HepG2 (cell line): ENCODE measurements at regions not wholly inside any gene's neighbourhood (a gene's known extent, or its start where the extent isn't known, plus 50 kb on each side); places are given as distances from the start of the nearest gene placed in this dataset.

Experiments
- ATAC-seq: fragments of 200-7000 bp; cut with Tn5 transposase; 3 replicates; pipeline ENCODE4 v1.9.1; 2020; ENCODE audit warnings: mild to moderate bottlenecking, moderate library complexity
- BruUV-seq: library from RNA; stranded (reverse); fragments of 400-500 nt; replicated peaks from 2 replicates; lab custom pipeline; 2021; lab: Mats Ljungman, UMichigan
- CTCF ChIA-PET: fragments of 300-600 bp; formaldehyde crosslinking; extraction: SDS; loops from one replicate; lab custom pipeline; 2021; ENCODE audit warnings: low total read pairs, inconsistent platforms, low intra/inter-chr PET ratio; lab: Yijun Ruan, JAX
- POLR2A ChIA-PET: fragments of 350-600 bp; sonication (Branson Sonifier 250); formaldehyde crosslinking; loops from one replicate; lab custom pipeline; 2020; ENCODE audit warnings: antibody characterized with exemption, inconsistent platforms; lab: Yijun Ruan, JAX
- DNase-seq: peaks from one replicate; pipeline ENCODE4 v3.0.0-alpha.2; 2015; ENCODE audit warnings: low spot score
- FAIRE-seq: peaks from 3 replicates; lab custom pipeline; 2011; peaks lifted over from hg19 to GRCh38; lab: Jason Lieb, UNC
- H2AFZ ChIP-seq: one replicate; pipeline ENCODE4 v1.6.1; 2011; ENCODE audit warnings: low read length, inconsistent platforms
- H3K27ac ChIP-seq: fragments of 300-600 bp; 3 replicates; pipeline ENCODE4 v1.8.0; 2011; ENCODE audit warnings: mixed run types, mild to moderate bottlenecking, mixed read lengths, low read length, inconsistent platforms; ENCODE audit not compliant: insufficient read depth; ENCODE audit errors: extremely low read length
- H3K27me3 ChIP-seq, 2 experiments: fragments of 200-600 bp in 1 of 2; 2 replicates in 1 of 2; 3 replicates in 1 of 2; pipeline versions ENCODE4 v1.6.0 to v1.8.0; 2011; ENCODE audit warnings: low read length in 2 of 2, mild to moderate bottlenecking in 2 of 2, moderate library complexity in 2 of 2, inconsistent platforms in 1 of 2; ENCODE audit not compliant: insufficient read depth in 2 of 2, control insufficient read depth in 1 of 2
- H3K36me3 ChIP-seq, 2 experiments: fragments of 200-600 bp in 1 of 2; replicated peaks in 1 of 2; 2 replicates in 1 of 2; 3 replicates in 1 of 2; pipeline versions ENCODE4 v1.5.1 to v1.8.0; 2011; ENCODE audit warnings: low read length in 2 of 2, inconsistent platforms in 1 of 2; ENCODE audit not compliant: insufficient read depth in 2 of 2, control insufficient read depth in 1 of 2
- H3K4me1 ChIP-seq: 2 replicates; pipeline ENCODE4 v1.5.1; 2012; ENCODE audit warnings: low read length, inconsistent platforms; ENCODE audit not compliant: insufficient read depth
- H3K4me2 ChIP-seq: 2 replicates; pipeline ENCODE4 v1.6.0; 2011; ENCODE audit warnings: low read depth, low read length, inconsistent platforms
- H3K4me3 ChIP-seq, 3 experiments: fragments of 200-600 bp in 1 of 3; sonication (generic), shearing (Covaris generic) in 1 of 3; replicated peaks in 1 of 3; 2 replicates each; pipeline ENCODE4 v1.5.1; 2011 to 2016; ENCODE audit warnings: low read length in 3 of 3, inconsistent platforms in 2 of 3, low read depth in 2 of 3, mild to moderate bottlenecking in 2 of 3, control low read depth in 1 of 3, mixed read lengths in 1 of 3; ENCODE audit not compliant: insufficient read depth in 1 of 3
- H3K79me2 ChIP-seq: one replicate; pipeline ENCODE4 v1.6.1; 2011; ENCODE audit warnings: low read length, inconsistent platforms; ENCODE audit not compliant: insufficient read depth
- H3K9ac ChIP-seq: 2 replicates; pipeline ENCODE4 v1.6.0; 2011; ENCODE audit warnings: mild to moderate bottlenecking, low read depth, low read length, inconsistent platforms; ENCODE audit not compliant: insufficient read depth
- H3K9me3 ChIP-seq: 2 replicates; pipeline ENCODE4 v1.5.1; 2012; ENCODE audit warnings: mild to moderate bottlenecking, low read length
- H4K20me1 ChIP-seq: 2 replicates; pipeline ENCODE4 v1.6.0; 2011; ENCODE audit warnings: inconsistent platforms, mild to moderate bottlenecking, low read length, moderate library complexity; ENCODE audit not compliant: insufficient read depth
- CBX1 ChIP-seq: IDR thresholded peaks from one replicate; pipeline ENCODE4 v1.6.1; 2016; ENCODE audit warnings: antibody characterized with exemption, low read depth
- FOXC1 ChIP-seq: sonication (generic); formaldehyde crosslinking; IDR thresholded peaks from 2 replicates; pipeline ENCODE4 v1.8.0; 2022; ENCODE audit warnings: mild to moderate bottlenecking, missing genetic modification reagents, borderline replicate concordance
- JARID2 ChIP-seq: sonication (generic); formaldehyde crosslinking; IDR thresholded peaks from 2 replicates; pipeline ENCODE4 v1.8.1; 2023; ENCODE audit warnings: missing genetic modification reagents, inconsistent platforms; ENCODE audit not compliant: insufficient replicate concordance
- MXI1 ChIP-seq: IDR thresholded peaks from 3 replicates; pipeline ENCODE4 v1.6.1; 2012; ENCODE audit warnings: low read depth, low read length, inconsistent platforms, borderline replicate concordance
- NCOA5 ChIP-seq: sonication (generic); formaldehyde crosslinking; IDR thresholded peaks from 2 replicates; pipeline ENCODE4 v1.4.0; 2020; ENCODE audit warnings: missing genetic modification reagents
- NFYC ChIP-seq: IDR thresholded peaks from 2 replicates; pipeline ENCODE4 v1.6.1; 2016; ENCODE audit warnings: missing genetic modification reagents, missing compliant biosample characterization
- ZBTB3 ChIP-seq: sonication (generic); formaldehyde crosslinking; IDR thresholded peaks from 2 replicates; pipeline ENCODE4 v1.4.0; 2020; ENCODE audit warnings: low read depth, mild to moderate bottlenecking, moderate library complexity, missing genetic modification reagents, borderline replicate concordance
- ZKSCAN8 ChIP-seq: IDR thresholded peaks from 2 replicates; pipeline ENCODE4 v1.6.1; 2016; ENCODE audit warnings: borderline replicate concordance, missing genetic modification reagents, missing compliant biosample characterization
- ZNF180 ChIP-seq: sonication (generic); formaldehyde crosslinking; IDR thresholded peaks from 2 replicates; pipeline ENCODE4 v1.4.0; 2020; ENCODE audit warnings: low read depth, missing genetic modification reagents, borderline replicate concordance
- ZNF761 ChIP-seq: sonication (generic); formaldehyde crosslinking; conservative IDR thresholded peaks from 2 replicates; pipeline ENCODE4 v1.4.0; 2020; ENCODE audit warnings: mild to moderate bottlenecking, missing genetic modification reagents
- WGBS: methylation state at CpG from one replicate; pipeline ENCODE4 v1.1.6; 2017; ENCODE audit warnings: low lambda C conversion rate; 5-methylcytosine and 5-hydroxymethylcytosine counted together
- in situ Hi-C: cut with HindIII; loops from 2 replicates; pipeline ENCODE4 v1.10.0; 2017; ENCODE audit warnings: low pct_unique_long_range_greater_than_20kb; ENCODE audit not compliant: extremely low pct_ligation_motif_present
- intact Hi-C: fragments of 100-400 bp; cut with micrococcal nuclease; formaldehyde crosslinking; loops from one replicate; pipeline ENCODE4 v1.10.0; 2022; ENCODE audit not compliant: unreplicated experiment
- TF ChIP-seq, protein P1 (sequence below): sonication (generic); formaldehyde crosslinking; IDR thresholded peaks from 2 replicates; pipeline ENCODE4 v1.4.0; 2020; ENCODE audit warnings: low read depth, mild to moderate bottlenecking, missing genetic modification reagents
- TF ChIP-seq, protein P2 (sequence below): sonication (generic); formaldehyde crosslinking; IDR thresholded peaks from 2 replicates; pipeline ENCODE4 v1.4.0; 2020; ENCODE audit warnings: missing genetic modification reagents, borderline replicate concordance
- TF ChIP-seq, protein P3 (sequence below): sonication (generic); formaldehyde crosslinking; IDR thresholded peaks from 2 replicates; pipeline ENCODE4 v1.5.0; 2020; ENCODE audit warnings: mild to moderate bottlenecking, low read depth, missing genetic modification reagents, borderline replicate concordance
- TF ChIP-seq, protein P4 (sequence below): sonication (generic); formaldehyde crosslinking; IDR thresholded peaks from 2 replicates; pipeline ENCODE4 v1.8.0; 2022; ENCODE audit warnings: missing genetic modification reagents, mild to moderate bottlenecking, inconsistent platforms, borderline replicate concordance

DNA sequence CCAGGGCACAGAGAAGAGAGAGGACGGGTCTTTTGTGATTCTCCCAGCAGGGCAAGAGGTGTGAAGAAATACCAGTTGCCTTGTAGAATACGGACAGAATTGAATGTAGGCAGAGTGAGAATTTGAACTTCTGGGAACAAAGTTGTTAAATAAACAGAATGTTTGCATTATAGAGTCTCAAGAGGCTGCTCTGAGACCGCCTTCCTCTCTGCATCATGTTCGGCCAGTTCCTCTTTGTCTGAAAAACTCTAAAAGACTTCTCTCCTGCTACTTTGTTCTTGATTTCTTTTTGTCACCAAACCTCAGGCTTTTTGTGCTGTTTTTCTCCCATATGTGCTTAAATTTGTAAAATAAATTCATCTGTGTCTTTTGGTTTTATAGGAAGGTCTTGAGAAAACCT lies 256.4 kb downstream of the DLEU7 start (continued):
- TF ChIP-seq, protein P1, sequence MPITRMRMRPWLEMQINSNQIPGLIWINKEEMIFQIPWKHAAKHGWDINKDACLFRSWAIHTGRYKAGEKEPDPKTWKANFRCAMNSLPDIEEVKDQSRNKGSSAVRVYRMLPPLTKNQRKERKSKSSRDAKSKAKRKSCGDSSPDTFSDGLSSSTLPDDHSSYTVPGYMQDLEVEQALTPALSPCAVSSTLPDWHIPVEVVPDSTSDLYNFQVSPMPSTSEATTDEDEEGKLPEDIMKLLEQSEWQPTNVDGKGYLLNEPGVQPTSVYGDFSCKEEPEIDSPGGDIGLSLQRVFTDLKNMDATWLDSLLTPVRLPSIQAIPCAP = no peak
- TF ChIP-seq ZNF180 (CRISPR knock-in tag) = no peak
- no peak for TF ChIP-seq ZKSCAN8 (CRISPR knock-in tag)
- TF ChIP-seq, all 625 proteins: peak for 0

DNA sequence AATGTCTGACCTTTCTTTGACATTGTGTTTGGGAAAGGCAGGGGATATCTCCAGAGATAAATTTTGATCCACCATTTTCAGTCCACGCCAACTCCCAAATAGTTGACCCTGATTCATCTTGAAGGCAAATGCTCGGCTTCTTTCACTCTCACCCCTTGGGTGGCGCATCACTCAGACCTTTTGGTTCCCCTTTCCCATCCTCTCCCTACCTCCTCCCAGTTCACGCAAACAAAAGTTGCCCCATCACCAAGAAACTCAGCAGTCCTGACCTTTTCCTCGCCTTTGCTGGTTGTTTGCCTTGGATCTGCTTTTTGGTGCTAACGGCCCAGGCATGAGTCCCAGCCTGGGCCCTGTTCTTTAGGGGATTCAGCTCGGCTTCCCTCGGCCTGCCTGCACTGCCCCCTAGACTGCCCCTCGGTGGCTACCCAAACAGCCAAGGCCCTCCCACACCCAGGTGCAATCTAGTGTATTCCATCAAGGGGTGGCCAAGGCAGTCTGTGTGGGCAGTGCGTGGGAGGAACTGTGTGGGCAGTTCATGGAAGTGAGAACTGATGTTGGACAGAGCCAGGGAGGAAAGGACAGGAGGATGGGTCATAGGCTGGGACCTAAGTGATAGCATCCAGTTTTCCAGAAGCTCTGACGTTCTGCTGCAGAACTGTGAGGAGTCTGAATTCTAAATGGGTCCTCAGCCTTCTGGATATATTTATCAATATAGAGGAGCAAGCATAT lies 255.7 kb downstream of the DLEU7 start:
- no peak overlapping the region for H2AFZ ChIP-seq
- 97% methylated on average over 11 of the region's 11 CpGs for WGBS

More for the DNA sequence above, 255.7 kb downstream of the DLEU7 start:
- no peak overlapping the region for H3K9ac ChIP-seq
- BruUV-seq = no TSS peak
- H3K27ac ChIP-seq = no peak overlapping the region
- H3K9me3 ChIP-seq = no peaks in the 10 kb centered on the region
- no peaks in the 10 kb centered on the region for H4K20me1 ChIP-seq
- H3K79me2 ChIP-seq = no peaks in the 10 kb centered on the region
- no peak overlapping the region for H3K4me2 ChIP-seq
- CTCF ChIA-PET = no interaction called here
- DNase-seq (no peak), ATAC-seq (no peak)
- no peaks in the 10 kb centered on the region for H3K27me3 ChIP-seq
- H3K4me3 ChIP-seq = no peak overlapping the region
- no peaks in the 10 kb centered on the region for H3K36me3 ChIP-seq
- in situ Hi-C loops = no loop called here
- POLR2A ChIA-PET = no interaction called here
- no peaks in the 10 kb centered on the region for H3K4me1 ChIP-seq
- TF ChIP-seq MXI1 (no peak), ZNF761 (no peak), CBX1 (no peak), NFYC (CRISPR knock-in tag) (no peak), JARID2 (no peak), NCOA5 (CRISPR knock-in tag) (no peak), ZBTB3 (no peak), FOXC1 (CRISPR knock-in tag) (no peak)
- TF ChIP-seq, protein P2, sequence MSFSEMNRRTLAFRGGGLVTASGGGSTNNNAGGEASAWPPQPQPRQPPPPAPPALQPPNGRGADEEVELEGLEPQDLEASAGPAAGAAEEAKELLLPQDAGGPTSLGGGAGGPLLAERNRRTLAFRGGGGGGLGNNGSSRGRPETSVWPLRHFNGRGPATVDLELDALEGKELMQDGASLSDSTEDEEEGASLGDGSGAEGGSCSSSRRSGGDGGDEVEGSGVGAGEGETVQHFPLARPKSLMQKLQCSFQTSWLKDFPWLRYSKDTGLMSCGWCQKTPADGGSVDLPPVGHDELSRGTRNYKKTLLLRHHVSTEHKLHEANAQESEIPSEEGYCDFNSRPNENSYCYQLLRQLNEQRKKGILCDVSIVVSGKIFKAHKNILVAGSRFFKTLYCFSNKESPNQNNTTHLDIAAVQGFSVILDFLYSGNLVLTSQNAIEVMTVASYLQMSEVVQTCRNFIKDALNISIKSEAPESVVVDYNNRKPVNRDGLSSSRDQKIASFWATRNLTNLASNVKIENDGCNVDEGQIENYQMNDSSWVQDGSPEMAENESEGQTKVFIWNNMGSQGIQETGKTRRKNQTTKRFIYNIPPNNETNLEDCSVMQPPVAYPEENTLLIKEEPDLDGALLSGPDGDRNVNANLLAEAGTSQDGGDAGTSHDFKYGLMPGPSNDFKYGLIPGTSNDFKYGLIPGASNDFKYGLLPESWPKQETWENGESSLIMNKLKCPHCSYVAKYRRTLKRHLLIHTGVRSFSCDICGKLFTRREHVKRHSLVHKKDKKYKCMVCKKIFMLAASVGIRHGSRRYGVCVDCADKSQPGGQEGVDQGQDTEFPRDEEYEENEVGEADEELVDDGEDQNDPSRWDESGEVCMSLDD = no peak
- TF ChIP-seq, protein P3, sequence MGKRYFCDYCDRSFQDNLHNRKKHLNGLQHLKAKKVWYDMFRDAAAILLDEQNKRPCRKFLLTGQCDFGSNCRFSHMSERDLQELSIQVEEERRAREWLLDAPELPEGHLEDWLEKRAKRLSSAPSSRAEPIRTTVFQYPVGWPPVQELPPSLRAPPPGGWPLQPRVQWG (CRISPR knock-in tag) = no peak
- TF ChIP-seq, protein P4, sequence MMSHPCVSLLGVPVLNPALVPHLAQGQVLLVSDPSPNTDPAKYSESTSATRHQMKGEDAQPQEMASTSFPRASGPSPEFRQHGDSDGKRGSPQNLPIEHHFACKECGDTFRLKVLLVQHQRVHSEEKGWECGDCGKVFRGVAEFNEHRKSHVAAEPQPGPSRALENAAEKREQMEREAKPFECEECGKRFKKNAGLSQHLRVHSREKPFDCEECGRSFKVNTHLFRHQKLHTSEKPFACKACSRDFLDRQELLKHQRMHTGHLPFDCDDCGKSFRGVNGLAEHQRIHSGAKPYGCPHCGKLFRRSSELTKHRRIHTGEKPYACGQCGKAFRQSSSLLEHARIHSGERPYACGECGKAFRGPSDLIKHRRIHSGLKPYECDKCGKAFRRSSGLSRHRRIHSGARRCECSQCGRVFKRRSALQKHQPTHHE (CRISPR knock-in tag) = no peak
- TF ChIP-seq, all 625 proteins: peak for 0
- intact Hi-C loops = no loop called here
- FAIRE-seq = no peak
